NCI-H524 treated with DMSO at 0.1 percent for 48 hours (cell line): ENCODE measurements at regions not wholly inside any gene's neighbourhood (a gene's known extent, or its start where the extent isn't known, plus 50 kb on each side); places are given as distances from the start of the nearest gene placed in this dataset.
"Not testable (repeated sequence)": the region's sequence is repeated elsewhere in the genome, so short reads cannot be mapped to it uniquely, and the experiment has no call there.

Experiments used
- DNase-seq: peaks from one replicate; lab custom pipeline; 2025; lab: John Stamatoyannopoulos, UW

- DNase-seq, result no peak
These were observed 56.4 kb upstream of the XIRP2 start for GRCh38 chr2:166831930-166832329.

- DNase-seq, result no peak
These were observed 62.4 kb upstream of the XIRP2 start for GRCh38 chr2:166825914-166826313.

GRCh38 chr2:166814335-166814734, 73.9 kb upstream of the XIRP2 start:
- no peak for DNase-seq

GRCh38 chr2:166812166-166812891, 76.0 kb upstream of the XIRP2 start:
- DNase-seq, result no peak

- no peak for DNase-seq
These were observed 82.5 kb upstream of the XIRP2 start for GRCh38 chr2:166805753-166806152.

GRCh38 chr2:166803373-166804000, 84.8 kb upstream of the XIRP2 start:
- no peak for DNase-seq

GRCh38 chr2:166802475-166802874, 85.8 kb upstream of the XIRP2 start:
- DNase-seq, result peak; percentile 32

- no peak for DNase-seq
These were observed 95.5 kb upstream of the XIRP2 start for GRCh38 chr2:166792808-166793207.

- no peak for DNase-seq
These were observed 101.6 kb upstream of the XIRP2 start for GRCh38 chr2:166786707-166787106.

- DNase-seq, result no peak
These were observed 103.9 kb upstream of the XIRP2 start for GRCh38 chr2:166784296-166784946.

GRCh38 chr2:166775176-166775575, 113.1 kb upstream of the XIRP2 start:
- no peak for DNase-seq

GRCh38 chr2:166773308-166773949, 114.9 kb upstream of the XIRP2 start:
- DNase-seq, result no peak

- DNase-seq, result no peak
These were observed 119.7 kb upstream of the XIRP2 start for GRCh38 chr2:166768393-166769123.

GRCh38 chr2:166766769-166767322, 121.4 kb upstream of the XIRP2 start:
- DNase-seq, result not testable (repeated sequence)

- no peak for DNase-seq
These were observed 122.1 kb upstream of the XIRP2 start for GRCh38 chr2:166766220-166766619.

GRCh38 chr2:166765141-166765540, 123.1 kb upstream of the XIRP2 start:
- DNase-seq, result no peak

GRCh38 chr2:166764702-166765101, 123.6 kb upstream of the XIRP2 start:
- no peak for DNase-seq

GRCh38 chr2:166764216-166764615, 124.1 kb upstream of the XIRP2 start:
- no peak for DNase-seq

- DNase-seq, result no peak
These were observed 125.5 kb upstream of the XIRP2 start for GRCh38 chr2:166762746-166763145.

GRCh38 chr2:166758956-166759355, 129.3 kb upstream of the XIRP2 start:
- no peak for DNase-seq

- DNase-seq, result no peak
These were observed 137.7 kb upstream of the XIRP2 start for GRCh38 chr2:166750624-166751023.

- DNase-seq, result not testable (repeated sequence)
These were observed 144.2 kb upstream of the XIRP2 start for GRCh38 chr2:166744117-166744516.
